T-helper 9 cell (primary cell): ENCODE measurements at regions not wholly inside any gene's neighbourhood (a gene's known extent, or its start where the extent isn't known, plus 50 kb on each side); places are given as distances from the start of the nearest gene placed in this dataset.

ENCODE experiments used
- DNase-seq: peaks from one replicate; pipeline ENCODE4 v3.0.0-alpha.2; 2020

GRCh38 chr7:112395411-112395810, 54.8 kb upstream of the IFRD1 start:
- DNase-seq: no peak

GRCh38 chr7:112395893-112396292, 54.4 kb upstream of the IFRD1 start:
- DNase-seq: no peak

GRCh38 chr7:112398534-112398933, 51.7 kb upstream of the IFRD1 start:
- peak; percentile 6 for DNase-seq

- DNase-seq: no peak
Observed at GRCh38 chr7:112399501-112399900, 50.8 kb upstream of the IFRD1 start.

GRCh38 chr7:112400141-112400540, 50.1 kb upstream of the IFRD1 start:
- DNase-seq: no peak
